ENCODE measurements at regions not wholly inside any gene's neighbourhood (a gene's known extent, or its start where the extent isn't known, plus 50 kb on each side); places are given as distances from the start of the nearest gene placed in this dataset.

GRCh38 chr6:95496769-95497426 lies 80.4 kb upstream of the MANEA start:
- no peak overlapping the region for H3K4me3 ChIP-seq (ENCODE audit: low read depth, low read length)
- DNase-seq (ENCODE audit: low read depth): no peak
- TF ChIP-seq CTCF (conservative IDR thresholded peaks at IDR 0.05; ENCODE audit: low read depth, low read length): no peak

GRCh38 chr6:95501032-95501904 lies 76.1 kb upstream of the MANEA start:
- DNase-seq (ENCODE audit: low read depth): no peak
- TF ChIP-seq CTCF (conservative IDR thresholded peaks at IDR 0.05; ENCODE audit: low read depth, low read length): no peak
- no peak overlapping the region for H3K4me3 ChIP-seq (ENCODE audit: low read depth, low read length)

GRCh38 chr6:95503568-95503967 lies 73.8 kb upstream of the MANEA start:
- H3K4me3 ChIP-seq (ENCODE audit: low read depth, low read length): no peak overlapping the region
- TF ChIP-seq CTCF (conservative IDR thresholded peaks at IDR 0.05; ENCODE audit: low read depth, low read length): no peak
- no peak for DNase-seq (ENCODE audit: low read depth)

GRCh38 chr6:95511404-95511803 lies 65.9 kb upstream of the MANEA start:
- H3K4me3 ChIP-seq (ENCODE audit: low read depth, low read length): no peak overlapping the region
- no peak for TF ChIP-seq CTCF (conservative IDR thresholded peaks at IDR 0.05; ENCODE audit: low read depth, low read length)
- DNase-seq (ENCODE audit: low read depth): no peak

GRCh38 chr6:95515975-95516374 lies 61.4 kb upstream of the MANEA start:
- DNase-seq (ENCODE audit: low read depth): no peak
- H3K4me3 ChIP-seq (ENCODE audit: low read depth, low read length): no peak overlapping the region
- no peak for TF ChIP-seq CTCF (conservative IDR thresholded peaks at IDR 0.05; ENCODE audit: low read depth, low read length)

- no peak for DNase-seq (ENCODE audit: low read depth)
- H3K4me3 ChIP-seq (ENCODE audit: low read depth, low read length): no peak overlapping the region
- no peak for TF ChIP-seq CTCF (conservative IDR thresholded peaks at IDR 0.05; ENCODE audit: low read depth, low read length)
These were observed 60.3 kb upstream of the MANEA start for GRCh38 chr6:95517004-95517403.
